ENCODE measurements at regions not wholly inside any gene's neighbourhood (a gene's known extent, or its start where the extent isn't known, plus 50 kb on each side); places are given as distances from the start of the nearest gene placed in this dataset.
"Not testable (repeated sequence)": the region's sequence is repeated elsewhere in the genome, so short reads cannot be mapped to it uniquely, and the experiment has no call there.

DNA sequence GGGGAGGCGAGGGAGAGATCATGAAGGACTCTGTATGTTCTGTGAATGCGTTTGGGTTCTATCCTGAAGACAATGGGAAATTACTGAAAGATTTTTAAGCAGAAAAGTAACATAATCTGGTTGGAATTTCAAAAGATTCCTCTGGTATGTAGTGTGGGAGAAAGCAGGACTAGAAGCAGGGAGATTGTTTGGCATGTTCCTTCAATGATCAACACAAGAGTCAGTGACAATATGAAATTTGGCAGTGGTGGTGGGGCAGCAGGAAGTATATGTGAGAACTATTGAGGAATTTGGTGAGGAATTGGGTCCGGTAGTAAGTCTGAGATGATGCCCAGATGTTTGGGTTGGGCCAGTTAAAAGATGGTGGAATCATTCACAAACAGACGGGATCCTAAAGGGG is 348.7 kb downstream of the CD83 start:
- no peak for DNase-seq

DNA sequence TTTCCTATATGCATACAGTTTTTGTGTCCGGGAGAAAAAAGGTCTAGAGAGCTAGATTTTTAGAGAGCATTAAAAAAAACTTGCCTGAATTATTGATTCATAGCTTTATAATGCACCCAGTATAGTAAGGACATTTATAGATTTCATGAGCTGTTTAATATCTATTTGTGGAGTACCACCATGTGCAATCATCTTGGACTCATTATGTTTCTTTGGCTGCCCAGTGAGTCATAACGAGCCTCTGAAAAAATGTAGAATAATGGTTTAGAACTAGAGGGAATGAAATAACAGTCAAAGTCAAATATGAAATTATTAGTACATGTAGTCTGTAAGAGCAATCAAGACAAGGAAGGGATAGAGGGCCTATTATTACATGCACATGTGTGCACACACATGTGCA is 350.0 kb downstream of the CD83 start:
- DNase-seq = no peak

DNA sequence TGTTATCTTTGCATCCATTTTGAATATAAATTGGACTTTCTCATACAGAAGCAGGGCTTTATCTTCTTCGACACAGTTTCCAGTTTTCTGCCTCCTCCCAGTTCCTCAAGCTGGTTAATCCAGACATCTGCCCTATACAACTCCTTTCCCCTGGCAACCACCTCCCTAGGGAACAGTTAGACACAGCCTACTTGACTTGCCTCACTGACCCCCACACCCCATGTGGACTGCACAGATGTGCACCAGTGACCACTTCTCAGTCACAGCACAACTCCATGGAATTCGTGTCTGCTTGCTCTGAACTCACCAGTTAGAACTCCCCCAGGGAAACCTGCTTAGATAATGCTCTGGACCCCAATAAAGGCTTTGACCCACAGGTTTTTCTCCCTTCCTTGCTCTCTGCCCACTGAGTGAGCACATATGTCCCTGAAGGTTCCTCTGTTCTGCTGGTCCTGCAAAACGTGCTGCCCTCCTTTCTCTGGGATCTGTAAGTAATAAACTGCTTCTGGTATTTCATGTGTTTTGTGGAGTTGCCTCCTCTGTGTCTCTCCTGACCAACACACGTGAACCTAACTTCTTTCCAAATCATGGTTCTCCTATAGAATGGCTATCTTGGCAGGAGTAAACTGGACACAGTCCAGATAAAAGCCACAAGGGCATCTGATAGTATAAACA is 351.2 kb downstream of the CD83 start:
- DNase-seq = no peak

DNA sequence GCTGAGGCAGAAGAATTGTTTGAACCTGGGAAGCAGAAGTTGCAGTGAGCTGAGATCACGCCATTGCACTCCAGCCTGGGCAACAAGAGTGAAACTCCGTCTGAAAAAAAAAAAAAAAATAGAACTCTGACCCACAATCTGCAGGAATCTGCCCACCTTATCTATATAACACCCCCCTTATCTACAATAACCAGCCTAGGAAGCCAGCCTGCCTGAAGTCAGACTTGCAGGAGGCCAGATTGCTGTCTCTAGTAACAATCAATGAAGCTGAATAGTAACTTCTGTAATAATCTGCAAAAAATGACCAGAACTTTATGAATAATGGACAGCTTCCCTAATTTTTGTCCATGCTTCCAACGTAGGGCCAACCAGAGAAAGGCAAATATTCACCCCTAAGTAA is 352.5 kb downstream of the CD83 start:
- DNase-seq = no peak

DNA sequence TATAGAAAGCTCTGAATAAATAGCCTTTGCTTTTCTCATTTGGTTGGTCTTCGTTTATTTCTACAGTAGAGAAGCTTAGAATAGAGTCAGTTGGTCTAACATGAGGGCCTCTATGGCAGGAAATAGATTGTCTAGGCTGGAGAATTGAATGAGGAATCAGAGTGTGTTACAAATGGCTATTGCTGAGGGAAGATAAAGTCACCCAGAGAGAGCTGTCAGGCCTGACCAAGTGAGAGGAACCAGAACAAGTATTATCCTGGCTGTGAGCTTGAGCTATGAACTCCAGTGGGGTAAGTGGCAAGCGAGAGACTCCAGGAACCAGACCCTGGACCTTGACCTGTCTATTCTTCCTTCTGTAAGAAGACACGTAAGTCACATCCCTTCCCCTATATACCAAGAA is 353.1 kb downstream of the CD83 start:
- DNase-seq = no peak

DNA sequence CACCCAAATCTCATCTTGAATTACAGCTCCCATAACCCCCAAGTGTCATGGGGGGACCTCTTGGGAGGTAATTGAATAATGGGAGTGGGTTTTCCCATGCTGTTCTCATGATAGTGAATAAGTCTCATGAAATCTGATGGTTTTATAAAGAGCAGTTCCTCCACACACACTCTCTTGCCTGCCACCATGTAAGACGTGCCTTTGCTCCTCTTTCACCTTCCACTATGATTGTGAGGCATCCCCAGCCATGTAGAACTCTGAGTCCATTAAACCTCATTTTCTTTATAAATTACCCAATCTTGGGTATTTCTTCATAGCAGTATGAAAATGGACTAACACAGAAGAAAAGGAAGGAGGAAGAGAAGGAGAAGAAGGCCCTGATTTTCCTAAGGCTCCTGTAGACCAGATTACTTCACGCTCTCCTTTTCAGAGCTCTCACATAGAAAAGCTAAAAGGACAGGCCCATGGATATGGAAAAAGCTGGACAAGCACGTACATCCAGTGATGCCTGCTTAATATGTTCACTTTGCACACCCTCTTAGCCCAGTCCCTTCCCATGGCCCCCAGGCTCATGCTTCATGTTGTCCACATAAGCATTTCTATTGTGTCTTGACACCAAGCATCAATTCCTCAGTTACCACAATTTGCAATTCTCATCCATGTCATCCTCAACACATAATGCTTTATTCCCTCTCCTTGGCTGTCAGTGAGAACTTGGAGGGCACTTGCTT is 354.8 kb downstream of the CD83 start:
- DNase-seq = no peak

DNA sequence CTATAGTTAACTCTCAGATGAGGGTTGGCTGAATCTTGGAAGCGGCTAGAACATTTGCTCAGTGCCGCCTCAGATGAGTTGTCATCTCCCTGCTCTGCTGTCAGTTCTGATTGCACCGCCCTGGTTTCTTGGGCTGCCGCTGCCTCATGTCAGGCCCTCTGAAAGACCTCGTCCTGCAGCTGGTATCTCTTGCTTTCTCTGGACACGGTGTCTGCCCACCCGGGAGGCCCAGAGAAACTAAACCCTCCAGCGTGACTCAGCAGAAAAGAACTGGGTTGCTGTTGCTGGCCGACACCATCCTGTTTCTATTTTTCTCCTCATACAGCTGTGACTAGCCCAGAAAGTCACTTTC is 355.4 kb downstream of the CD83 start:
- DNase-seq = no peak

DNA sequence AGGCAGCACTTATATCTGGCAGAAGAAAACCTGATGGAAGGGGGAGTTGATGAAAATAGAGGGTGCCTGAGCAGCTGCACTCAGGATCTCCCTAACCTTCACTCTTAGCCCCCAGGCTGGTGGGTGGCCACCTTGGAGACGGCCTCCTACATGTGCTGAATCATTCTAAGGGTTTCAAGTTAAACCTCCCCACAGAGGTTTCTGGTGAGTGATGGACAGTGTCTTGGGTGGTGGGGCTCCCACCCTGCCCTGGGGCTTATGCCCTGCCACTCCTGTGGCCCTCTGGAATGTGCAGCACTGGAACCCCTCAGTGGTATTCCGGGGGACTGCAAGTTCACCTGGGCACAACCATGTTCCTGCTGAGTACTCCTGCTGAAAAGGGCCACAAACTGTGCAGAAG is 357.2 kb downstream of the CD83 start:
- DNase-seq = no peak

DNA sequence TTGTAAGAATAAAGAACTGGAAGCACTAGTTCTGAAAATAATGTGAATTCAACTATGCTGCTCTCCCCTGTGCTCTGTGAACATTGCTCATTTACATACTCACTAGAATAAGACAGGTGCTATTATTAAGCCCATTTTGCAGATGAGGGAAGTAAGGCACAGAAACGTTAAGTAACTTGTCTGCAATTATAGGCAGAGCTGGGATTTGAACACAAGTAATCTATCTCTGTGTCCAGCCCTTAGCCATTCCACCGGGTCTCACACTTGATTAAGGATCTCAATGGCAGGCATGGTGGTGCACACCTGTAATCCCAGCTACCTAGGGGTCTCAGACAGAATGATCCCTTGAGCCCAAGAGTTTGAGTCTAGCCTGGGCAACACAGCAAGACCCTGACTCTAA is 357.7 kb downstream of the CD83 start:
- no peak for DNase-seq

DNA sequence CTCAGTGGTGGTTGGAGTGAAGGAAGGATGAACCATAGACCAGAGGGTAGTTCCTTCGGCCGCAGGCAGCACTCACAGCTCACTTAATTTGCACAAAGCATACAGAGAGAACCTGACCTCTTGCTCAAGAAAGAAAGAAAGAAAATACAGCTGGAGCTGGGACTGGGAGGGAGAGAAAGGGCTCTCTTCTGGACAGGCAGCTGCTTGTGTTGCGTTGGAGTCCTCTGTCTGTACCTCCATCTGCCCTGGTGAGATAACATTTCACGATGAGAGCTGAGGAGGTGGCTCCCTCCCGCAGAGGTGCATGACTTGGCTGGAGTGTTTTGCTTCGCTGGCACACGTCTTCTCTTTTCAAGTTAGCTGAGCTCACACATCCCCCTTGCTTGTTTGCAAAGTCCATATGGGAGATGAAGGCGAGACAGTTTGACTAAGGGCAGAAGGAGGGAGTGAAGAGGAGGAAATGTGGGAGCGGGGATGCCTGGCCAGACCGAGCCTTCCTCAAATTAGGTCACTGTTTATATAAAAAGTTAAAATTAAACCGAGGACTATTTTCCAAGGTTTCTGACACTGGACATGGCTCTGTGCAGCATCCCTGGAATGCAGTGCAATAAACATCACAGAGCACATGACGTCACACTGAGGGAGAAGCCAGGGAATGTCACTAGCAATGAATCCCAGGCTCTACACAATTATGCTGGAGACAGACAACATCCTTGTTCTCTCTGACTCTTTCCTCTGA is 359.4 kb downstream of the CD83 start:
- no peak for DNase-seq

DNA sequence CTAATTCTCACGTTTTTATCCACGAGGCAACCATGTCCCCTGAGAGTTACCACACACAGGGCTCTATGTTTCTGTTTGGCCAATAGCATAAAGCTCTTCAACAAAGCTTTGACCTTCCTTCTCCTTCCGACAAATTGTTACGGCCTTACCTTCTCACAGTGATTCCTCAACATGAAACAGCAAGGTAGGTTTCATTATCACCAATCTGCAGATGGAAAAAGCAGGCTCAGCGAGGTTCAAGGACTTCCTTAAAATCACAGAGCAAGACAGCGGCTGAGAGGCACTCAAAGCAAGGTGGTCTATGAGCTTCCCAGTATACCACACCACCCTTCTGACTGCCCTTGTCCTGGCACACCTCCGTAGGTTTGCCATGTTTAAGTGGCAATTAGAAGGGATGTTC is 360.0 kb downstream of the CD83 start:
- DNase-seq = no peak

DNA sequence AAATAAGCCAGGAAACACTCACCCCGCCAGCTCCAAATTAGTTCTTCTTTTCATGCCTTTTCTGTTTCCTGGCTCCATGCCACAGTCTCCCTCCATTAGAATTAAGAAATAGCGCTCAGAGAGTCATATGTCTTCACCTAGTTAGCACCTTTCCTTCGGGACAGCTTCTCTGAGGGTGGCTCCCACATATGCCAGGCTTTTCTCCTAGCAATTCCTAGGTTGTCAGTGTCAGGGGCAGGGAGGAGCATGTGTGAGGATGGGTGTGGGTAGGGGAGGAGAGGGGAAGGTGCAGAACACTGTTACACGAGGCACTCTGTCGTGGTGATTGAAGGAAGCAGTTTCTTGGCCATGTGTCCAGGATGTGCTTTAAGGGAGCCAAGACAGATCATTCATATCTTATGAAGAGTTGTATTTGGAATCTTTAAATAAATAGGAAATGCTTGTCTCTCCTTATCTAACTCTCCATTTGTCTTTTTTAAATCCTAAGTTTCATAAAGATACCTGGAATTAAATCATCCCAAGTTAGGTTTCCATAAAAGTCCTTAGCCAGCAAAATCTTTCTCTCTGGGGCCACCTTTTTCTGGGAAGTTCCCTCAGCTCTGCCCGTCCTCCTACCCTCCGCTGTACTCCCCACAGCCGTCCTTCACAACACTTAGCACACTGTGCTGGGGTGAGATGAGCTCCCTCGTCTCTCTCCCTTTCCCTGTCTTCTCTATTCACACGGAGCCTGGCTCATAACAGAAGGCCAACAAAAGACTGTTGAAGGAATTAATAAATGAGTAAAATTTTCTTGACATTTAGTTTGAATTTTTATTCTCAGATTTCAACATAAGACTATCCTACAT is 361.0 kb downstream of the CD83 start:
- DNase-seq = no peak

DNA sequence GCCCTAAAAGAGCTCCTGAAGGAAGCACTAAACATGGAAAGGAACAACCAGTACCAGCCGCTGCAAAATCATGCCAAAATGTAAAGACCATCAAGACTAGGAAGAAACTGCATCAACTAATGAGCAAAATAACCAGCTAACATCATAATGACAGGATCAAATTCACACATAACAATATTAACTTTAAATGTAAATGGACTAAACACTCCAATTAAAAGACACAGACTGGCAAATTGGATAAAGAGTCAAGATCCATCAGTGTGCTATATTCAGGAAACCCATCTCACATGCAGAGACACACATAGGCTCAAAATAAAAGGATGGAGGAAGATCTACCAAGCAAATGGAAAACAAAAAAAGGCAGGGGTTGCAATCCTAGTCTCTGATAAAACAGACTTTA is 364.4 kb downstream of the CD83 start:
- not testable (repeated sequence) for DNase-seq

DNA sequence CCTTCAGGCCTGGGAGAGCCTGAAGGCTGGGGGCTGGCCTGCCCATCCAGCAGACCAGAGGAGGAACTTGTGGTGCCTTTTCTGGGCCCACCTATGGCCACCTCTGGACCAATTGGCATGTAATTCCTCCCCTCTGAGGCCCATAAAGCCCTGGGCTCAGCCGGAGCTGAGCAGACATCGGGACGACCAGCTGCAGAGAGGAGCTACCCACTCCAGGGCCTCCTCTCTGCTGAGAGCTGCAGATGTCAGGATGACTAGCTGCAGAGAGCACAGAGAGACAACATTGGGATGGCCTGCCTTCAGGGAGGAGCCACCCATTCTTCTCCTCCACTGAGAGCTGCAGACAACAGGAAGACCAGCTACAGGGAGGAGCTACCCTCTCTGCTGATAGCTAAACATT is 370.1 kb downstream of the CD83 start:
- DNase-seq = no peak

DNA sequence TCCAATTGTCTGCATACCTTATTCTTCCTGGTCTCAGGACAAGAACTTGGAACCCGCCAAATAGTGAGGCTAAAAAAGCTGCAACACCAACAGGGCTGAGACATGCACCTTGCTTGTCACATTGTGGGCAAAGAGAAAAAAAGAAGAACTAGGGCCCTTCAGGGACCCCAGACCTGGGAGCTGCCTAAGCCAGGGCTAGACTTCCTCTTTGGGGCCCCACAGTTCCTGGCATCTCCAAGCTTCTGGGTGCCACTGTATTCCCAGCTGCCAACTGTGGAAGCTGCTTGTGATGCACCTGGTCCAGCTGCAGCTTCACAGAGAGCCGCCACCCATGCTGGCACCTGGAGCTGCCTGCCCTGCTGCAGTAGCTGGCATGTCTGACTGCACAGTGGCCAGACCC is 370.6 kb downstream of the CD83 start:
- DNase-seq = no peak

DNA sequence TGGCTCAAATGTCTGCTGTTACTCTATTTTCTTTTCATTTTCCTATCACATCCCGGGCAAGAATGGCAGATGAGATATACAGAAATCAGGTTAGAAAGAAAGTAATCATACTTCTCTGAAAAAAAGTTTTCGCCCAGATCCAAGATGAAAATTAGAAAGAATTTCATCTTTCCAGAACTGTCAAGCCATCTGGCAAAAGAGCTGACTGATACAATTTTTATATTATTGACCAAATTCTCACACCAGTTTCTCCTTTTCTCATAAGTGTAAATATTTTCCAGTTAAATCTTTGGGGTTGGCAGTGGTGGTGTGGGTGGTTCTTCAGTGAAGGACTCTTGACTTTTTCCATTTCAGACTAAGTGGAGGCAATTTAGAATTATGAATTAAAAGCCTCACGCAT is 371.9 kb downstream of the CD83 start:
- DNase-seq = no peak

DNA sequence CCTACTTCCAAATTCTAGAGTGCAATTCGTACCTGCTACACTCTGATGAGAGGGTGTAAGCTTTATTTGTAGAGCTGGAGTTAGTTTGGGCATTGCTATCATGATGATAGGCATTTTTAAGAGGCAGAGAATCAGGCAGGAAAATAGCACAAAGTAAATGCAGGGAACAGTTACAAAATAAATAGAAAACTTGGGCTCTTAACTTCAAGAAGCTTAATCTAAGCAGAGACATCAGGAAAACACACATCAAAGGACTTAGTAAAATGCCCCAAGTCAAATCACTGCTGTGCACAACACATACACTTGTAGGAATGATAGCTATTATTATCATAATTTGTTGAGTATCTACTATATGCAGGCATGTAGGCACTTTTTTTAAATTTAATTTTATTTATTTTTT is 381.2 kb downstream of the CD83 start:
- DNase-seq = no peak

DNA sequence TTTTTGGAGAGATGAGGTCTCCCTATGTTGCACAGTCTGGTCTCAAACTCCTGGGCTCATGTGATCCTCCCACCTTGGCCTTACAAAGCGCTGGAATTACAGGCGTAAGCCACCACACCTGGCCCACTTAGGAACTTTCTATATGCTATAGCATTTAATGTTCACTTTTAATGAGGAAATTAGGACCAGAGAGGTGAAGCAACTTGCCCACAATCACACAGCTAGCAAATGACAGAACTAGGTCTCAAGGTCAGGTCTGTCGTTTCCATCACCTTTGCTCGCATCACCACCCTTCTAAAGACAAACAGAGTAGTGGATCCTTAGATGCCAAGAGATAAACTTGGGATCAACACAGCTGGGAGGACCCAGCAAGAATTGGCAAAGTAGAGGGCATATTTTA is 381.7 kb downstream of the CD83 start:
- DNase-seq = no peak

DNA sequence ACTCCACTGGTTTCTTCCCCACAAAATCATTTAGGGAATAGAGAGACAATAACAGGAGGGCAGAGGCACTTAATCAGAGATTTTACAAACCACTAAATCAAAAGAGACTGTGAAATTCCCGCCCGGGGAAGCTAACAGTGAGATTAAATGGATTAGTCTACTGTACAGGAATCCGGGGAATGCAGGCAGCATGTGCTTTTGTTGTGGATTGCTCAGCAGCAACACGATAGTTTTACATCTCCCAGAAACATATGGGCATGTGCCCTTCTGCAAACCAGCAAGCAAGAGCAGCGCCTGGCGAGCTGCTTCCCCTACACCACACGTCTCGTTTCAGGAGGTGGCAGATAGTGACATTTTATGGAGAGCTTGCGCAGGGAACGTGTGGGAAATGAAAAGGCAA is 382.3 kb downstream of the CD83 start:
- DNase-seq = no peak

DNA sequence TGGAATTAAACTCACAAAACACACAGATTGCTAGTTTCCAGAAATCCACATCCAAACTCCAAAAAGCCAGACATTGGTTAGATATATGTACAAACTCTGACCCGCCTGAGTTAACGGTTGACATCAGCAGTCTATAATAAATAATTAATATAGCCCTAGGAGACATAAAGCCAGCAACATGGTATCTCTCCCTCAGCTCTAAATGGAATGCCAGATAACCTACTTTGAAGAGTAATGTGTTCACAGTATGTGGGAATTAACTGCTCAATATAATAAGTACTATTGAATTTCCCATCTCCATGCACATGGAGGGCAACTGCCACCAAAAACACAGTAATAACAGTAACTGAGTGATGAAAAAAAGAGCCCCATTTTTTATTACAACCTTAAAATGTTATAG is 383.2 kb downstream of the CD83 start:
- DNase-seq = no peak

DNA sequence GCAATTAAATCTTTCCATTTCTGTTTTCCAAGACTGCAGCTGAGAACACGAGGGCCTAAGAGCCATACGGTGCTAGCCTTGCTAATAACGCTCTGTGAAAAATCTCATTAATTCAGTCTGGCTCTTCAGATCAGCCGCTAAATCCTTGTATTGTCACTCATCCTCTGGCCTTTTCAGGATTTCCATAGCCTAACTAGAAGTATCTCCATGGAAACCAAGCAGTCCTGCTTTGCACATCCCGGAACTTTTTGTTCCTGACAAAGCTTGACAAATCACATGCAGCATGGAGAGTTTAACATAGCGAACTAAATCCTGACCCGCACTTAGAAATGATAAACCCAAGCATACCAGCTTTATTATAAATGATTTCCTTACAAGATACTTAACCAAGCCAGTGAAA is 383.7 kb downstream of the CD83 start:
- DNase-seq = no peak

DNA sequence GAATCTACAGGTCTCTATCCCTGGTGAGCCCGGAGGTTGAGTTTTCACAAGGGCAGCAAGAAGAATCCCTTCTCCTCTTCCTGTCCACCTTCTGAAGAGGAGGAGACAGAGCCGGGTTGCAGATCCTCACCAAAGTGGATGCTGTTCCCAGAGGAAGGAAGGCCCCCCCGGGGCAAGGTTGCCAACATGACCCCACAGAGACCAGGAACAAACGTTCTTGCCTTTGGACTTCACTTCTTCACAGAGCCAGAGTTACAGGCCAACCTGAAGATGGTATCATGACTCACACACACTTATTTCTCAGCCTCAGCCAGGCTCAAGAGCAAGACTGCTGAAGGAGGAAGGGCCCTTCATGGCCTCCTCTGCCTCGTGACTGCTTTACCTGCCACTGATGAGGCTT is 384.3 kb downstream of the CD83 start:
- DNase-seq = no peak

DNA sequence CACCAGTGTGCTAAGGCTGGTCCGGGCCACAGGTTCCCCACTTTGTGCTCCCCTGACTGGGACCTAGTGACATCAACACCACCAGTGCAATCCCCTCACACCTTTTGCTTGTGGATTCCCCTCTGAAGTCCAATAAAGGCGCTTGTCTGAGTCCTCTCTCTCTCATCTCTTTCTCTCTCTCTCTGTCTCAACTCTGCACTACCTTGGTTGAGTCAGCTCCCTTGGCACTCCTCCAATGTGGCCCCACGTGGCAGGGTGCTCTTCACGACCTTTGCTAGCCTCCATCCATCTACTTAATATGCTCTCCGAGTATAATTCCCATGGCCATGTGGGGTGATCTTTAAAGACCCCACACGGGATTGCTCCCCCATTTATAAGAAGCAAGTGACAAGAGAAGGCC is 385.0 kb downstream of the CD83 start:
- DNase-seq = no peak

DNA sequence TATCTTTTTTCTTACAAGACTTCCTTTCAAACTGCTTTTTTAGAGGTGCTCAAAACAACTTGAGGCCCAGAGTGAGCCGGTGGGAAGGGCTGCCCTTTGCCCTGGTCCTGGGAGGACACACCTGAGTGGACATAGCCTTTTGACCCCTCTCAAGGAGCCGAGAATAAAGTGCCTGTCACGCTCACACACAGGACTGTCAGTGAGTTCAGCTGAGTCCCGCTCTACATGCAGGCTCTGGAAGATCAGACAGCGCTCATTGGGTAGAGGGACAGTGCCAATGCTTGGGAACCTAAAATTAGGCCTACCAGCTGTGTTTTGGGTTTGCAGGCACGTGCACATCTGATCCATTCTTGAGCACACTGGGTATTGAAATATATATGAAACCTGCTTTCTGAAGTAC is 387.8 kb downstream of the CD83 start:
- no peak for DNase-seq
